Stimulated activated CD4-positive, alpha-beta T cell treated with anti-CD3 and anti-CD28 coated beads, Interleukin-15, amount 100 ng/mL, for 1 hour (primary cell): ENCODE measurements at regions not wholly inside any gene's neighbourhood (a gene's known extent, or its start where the extent isn't known, plus 50 kb on each side); places are given as distances from the start of the nearest gene placed in this dataset.

Experiments
- DNase-seq, 2 donors: peaks; one replicate each; pipeline ENCODE4 v3.0.0-alpha.2; 2020; ENCODE audit warnings: low read depth in 1 of 2, low spot score in 1 of 2

- no peak for DNase-seq
Measured at GRCh38 chr15:69880571-69881301, 217.0 kb downstream of the TLE3 start.

GRCh38 chr15:69881302-69881670 lies 216.4 kb downstream of the TLE3 start:
- no peak for DNase-seq

GRCh38 chr15:69881766-69882165 lies 216.0 kb downstream of the TLE3 start:
- DNase-seq = no peak

- no peak for DNase-seq
Measured at GRCh38 chr15:69883306-69883705, 214.4 kb downstream of the TLE3 start.

GRCh38 chr15:69885173-69885955 lies 212.4 kb downstream of the TLE3 start:
- DNase-seq = no peak

GRCh38 chr15:69887009-69887408 lies 210.7 kb downstream of the TLE3 start:
- no peak for DNase-seq

- DNase-seq = no peak
Measured at GRCh38 chr15:69887553-69887952, 210.2 kb downstream of the TLE3 start.

- no peak for DNase-seq
Measured at GRCh38 chr15:69888406-69888805, 209.3 kb downstream of the TLE3 start.

- no peak for DNase-seq
Measured at GRCh38 chr15:69891070-69891536, 206.6 kb downstream of the TLE3 start.

GRCh38 chr15:69891606-69892005 lies 206.1 kb downstream of the TLE3 start:
- no peak for DNase-seq

- no peak for DNase-seq
Measured at GRCh38 chr15:69892351-69892750, 205.4 kb downstream of the TLE3 start.

GRCh38 chr15:69893086-69893485 lies 204.6 kb downstream of the TLE3 start:
- DNase-seq = no peak

- DNase-seq = no peak
Measured at GRCh38 chr15:69893863-69894262, 203.9 kb downstream of the TLE3 start.

GRCh38 chr15:69895202-69895601 lies 202.5 kb downstream of the TLE3 start:
- no peak for DNase-seq

GRCh38 chr15:69896606-69897005 lies 201.1 kb downstream of the TLE3 start:
- no peak for DNase-seq

- DNase-seq = no peak
Measured at GRCh38 chr15:69897061-69897460, 200.7 kb downstream of the TLE3 start.

- no peak for DNase-seq
Measured at GRCh38 chr15:69897471-69898237, 200.1 kb downstream of the TLE3 start.

- DNase-seq = no peak
Measured at GRCh38 chr15:69898243-69898642, 199.5 kb downstream of the TLE3 start.

- no peak for DNase-seq
Measured at GRCh38 chr15:69902414-69903062, 195.2 kb downstream of the TLE3 start.

GRCh38 chr15:69903470-69904469 lies 193.9 kb downstream of the TLE3 start:
- no peak for DNase-seq
